ENCODE measurements at regions not wholly inside any gene's neighbourhood (a gene's known extent, or its start where the extent isn't known, plus 50 kb on each side); places are given as distances from the start of the nearest gene placed in this dataset.

DNA sequence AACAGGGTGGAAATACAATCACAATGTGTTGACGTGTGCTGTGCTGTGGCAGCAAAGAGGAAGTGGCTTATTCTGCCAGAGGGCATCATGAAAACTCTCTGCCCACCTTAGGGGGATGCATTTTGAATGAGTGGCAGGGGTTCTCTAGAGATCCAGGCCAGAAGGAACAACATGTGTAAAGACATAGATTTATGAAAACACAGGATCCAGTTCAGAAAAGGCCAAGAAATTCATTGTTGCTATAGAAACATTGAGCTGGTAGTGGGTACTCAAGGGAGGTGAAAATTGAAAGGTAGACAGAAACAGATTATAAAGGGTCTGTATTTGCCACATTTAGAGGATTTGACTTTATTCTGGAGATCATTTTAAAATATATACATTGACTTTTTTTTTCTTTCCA lies 417.7 kb downstream of the ENC1 start:
- TF ChIP-seq RAD21 (IDR thresholded peaks at IDR 0.05; ENCODE audit: low read depth) (no peak), ZBTB7A (IDR thresholded peaks at IDR 0.05; ENCODE audit: low read depth) (no peak), TAF1 (IDR thresholded peaks at IDR 0.05; ENCODE audit: low read depth) (no peak), EGR1 (IDR thresholded peaks at IDR 0.05) (no peak)

DNA sequence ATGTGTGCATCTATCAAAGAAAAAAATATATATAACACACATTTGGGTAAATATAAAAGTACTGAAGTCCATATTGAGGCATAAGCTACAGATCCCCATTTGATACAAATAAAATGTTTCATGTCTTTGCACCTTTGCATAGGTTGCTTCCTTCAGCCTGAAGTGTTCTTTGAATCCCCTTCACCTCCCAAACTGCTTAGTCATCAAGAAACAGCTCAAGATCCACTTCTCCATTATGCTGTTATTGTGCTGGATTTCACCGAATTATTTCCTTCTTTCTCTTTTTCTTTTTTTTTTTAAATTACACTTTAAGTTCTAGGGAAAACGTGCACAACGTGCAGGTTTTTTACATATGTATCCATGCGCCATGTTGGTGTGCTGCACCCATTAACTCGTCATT lies 419.1 kb downstream of the ENC1 start:
- TF ChIP-seq TEAD4 (IDR thresholded peaks at IDR 0.05) (no peak), CREB1 (IDR thresholded peaks at IDR 0.05; ENCODE audit: low read depth) (no peak)

DNA sequence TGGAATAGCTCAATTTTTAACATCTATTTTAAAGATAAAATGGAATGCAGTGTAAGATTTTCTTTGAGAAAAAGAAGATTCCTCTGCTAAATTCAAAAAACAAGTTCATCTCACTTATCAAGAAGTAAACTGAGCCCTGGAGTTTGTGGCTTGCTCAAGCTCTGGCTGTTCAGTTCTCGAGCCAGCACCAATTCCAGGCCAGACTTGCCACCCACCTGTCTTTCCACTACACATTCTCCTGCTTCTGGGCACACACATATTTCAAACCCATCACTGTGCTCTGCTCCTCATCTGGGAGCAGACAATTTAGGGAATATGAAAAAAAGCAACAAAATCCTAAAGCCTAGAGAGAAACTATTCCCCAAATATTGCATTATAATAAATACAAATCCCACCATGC lies 424.5 kb downstream of the ENC1 start:
- no peak for TF ChIP-seq EP300 (IDR thresholded peaks at IDR 0.05; ENCODE audit: borderline replicate concordance)
- TF ChIP-seq, protein P1, sequence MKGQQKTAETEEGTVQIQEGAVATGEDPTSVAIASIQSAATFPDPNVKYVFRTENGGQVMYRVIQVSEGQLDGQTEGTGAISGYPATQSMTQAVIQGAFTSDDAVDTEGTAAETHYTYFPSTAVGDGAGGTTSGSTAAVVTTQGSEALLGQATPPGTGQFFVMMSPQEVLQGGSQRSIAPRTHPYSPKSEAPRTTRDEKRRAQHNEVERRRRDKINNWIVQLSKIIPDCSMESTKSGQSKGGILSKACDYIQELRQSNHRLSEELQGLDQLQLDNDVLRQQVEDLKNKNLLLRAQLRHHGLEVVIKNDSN (IDR thresholded peaks at IDR 0.05), result no peak
- no peak for TF ChIP-seq ZBTB7A (IDR thresholded peaks at IDR 0.05; ENCODE audit: low read depth)
- TF ChIP-seq TCF12 (IDR thresholded peaks at IDR 0.05; ENCODE audit: low read depth), result no peak
- TF ChIP-seq, protein P2, sequence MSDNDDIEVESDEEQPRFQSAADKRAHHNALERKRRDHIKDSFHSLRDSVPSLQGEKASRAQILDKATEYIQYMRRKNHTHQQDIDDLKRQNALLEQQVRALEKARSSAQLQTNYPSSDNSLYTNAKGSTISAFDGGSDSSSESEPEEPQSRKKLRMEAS (IDR thresholded peaks at IDR 0.05), result no peak
- no peak for TF ChIP-seq YY1 (IDR thresholded peaks at IDR 0.05; ENCODE audit: low read depth)
- no peak for TF ChIP-seq CEBPB (IDR thresholded peaks at IDR 0.05)
- no peak for TF ChIP-seq TAF1 (IDR thresholded peaks at IDR 0.05; ENCODE audit: low read depth)
- TF ChIP-seq, protein P3, sequence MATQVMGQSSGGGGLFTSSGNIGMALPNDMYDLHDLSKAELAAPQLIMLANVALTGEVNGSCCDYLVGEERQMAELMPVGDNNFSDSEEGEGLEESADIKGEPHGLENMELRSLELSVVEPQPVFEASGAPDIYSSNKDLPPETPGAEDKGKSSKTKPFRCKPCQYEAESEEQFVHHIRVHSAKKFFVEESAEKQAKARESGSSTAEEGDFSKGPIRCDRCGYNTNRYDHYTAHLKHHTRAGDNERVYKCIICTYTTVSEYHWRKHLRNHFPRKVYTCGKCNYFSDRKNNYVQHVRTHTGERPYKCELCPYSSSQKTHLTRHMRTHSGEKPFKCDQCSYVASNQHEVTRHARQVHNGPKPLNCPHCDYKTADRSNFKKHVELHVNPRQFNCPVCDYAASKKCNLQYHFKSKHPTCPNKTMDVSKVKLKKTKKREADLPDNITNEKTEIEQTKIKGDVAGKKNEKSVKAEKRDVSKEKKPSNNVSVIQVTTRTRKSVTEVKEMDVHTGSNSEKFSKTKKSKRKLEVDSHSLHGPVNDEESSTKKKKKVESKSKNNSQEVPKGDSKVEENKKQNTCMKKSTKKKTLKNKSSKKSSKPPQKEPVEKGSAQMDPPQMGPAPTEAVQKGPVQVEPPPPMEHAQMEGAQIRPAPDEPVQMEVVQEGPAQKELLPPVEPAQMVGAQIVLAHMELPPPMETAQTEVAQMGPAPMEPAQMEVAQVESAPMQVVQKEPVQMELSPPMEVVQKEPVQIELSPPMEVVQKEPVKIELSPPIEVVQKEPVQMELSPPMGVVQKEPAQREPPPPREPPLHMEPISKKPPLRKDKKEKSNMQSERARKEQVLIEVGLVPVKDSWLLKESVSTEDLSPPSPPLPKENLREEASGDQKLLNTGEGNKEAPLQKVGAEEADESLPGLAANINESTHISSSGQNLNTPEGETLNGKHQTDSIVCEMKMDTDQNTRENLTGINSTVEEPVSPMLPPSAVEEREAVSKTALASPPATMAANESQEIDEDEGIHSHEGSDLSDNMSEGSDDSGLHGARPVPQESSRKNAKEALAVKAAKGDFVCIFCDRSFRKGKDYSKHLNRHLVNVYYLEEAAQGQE (IDR thresholded peaks at IDR 0.05; ENCODE audit: low read depth), result no peak
- TF ChIP-seq TEAD4 (IDR thresholded peaks at IDR 0.05), result no peak
- no peak for TF ChIP-seq FOXM1 (IDR thresholded peaks at IDR 0.05; ENCODE audit: borderline replicate concordance, low read depth)
- TF ChIP-seq CREB1 (IDR thresholded peaks at IDR 0.05; ENCODE audit: low read depth), result no peak
- no peak for TF ChIP-seq RAD21 (IDR thresholded peaks at IDR 0.05; ENCODE audit: low read depth)
- TF ChIP-seq NFIC (IDR thresholded peaks at IDR 0.05), result no peak
- TF ChIP-seq EGR1 (IDR thresholded peaks at IDR 0.05), result no peak

DNA sequence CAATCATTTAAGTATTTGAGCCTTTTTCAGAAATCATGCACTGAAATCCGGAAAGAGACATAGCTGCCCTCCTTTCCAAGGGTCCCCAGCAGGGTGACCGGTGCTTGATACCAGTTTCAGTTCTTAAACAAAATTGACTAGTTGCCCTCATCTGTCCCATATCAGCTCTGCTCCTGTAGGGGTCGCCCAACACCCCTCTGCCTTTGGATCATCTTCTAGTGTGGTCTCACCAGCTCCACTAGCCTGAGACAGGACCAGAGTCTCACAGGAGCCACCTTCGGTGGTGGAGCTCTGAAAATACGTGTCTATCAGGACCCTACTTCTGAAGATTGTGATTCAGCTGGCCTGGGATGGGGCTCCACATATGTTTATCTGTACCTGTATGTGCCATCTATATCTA lies 428.2 kb downstream of the ENC1 start:
- peak; percentile 48; the same call in 1 of the 2 replicates for TF ChIP-seq RAD21 (IDR thresholded peaks at IDR 0.05; ENCODE audit: low read depth)
- no peak for TF ChIP-seq YY1 (IDR thresholded peaks at IDR 0.05; ENCODE audit: low read depth)
- no peak for TF ChIP-seq TAF1 (IDR thresholded peaks at IDR 0.05; ENCODE audit: low read depth)

DNA sequence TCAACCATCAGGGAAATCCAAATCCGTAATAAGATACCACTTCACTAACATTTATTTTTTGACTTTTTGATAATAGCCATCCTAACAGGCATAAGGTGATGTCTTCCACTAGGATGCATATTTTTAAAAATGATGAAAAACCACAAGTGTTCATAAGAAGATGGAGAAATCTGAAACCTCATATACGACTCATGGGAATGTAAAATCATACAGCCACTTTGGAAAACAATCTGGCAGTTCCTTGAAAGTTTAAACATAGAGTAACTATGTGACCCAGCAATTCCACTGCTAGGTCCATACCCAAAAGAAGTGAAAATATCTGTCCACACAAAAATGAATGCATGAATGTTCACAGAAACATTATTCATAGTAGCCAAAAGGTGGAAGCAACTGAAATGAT lies 431.0 kb downstream of the ENC1 start:
- TF ChIP-seq, protein P3 (IDR thresholded peaks at IDR 0.05; ENCODE audit: low read depth), result no peak
- TF ChIP-seq YY1 (IDR thresholded peaks at IDR 0.05; ENCODE audit: low read depth) (no peak), TAF1 (IDR thresholded peaks at IDR 0.05; ENCODE audit: low read depth) (no peak), TCF12 (IDR thresholded peaks at IDR 0.05; ENCODE audit: low read depth) (no peak), EP300 (IDR thresholded peaks at IDR 0.05; ENCODE audit: borderline replicate concordance) (no peak), NFIC (IDR thresholded peaks at IDR 0.05) (no peak)
- TF ChIP-seq, protein P2 (IDR thresholded peaks at IDR 0.05), result no peak

DNA sequence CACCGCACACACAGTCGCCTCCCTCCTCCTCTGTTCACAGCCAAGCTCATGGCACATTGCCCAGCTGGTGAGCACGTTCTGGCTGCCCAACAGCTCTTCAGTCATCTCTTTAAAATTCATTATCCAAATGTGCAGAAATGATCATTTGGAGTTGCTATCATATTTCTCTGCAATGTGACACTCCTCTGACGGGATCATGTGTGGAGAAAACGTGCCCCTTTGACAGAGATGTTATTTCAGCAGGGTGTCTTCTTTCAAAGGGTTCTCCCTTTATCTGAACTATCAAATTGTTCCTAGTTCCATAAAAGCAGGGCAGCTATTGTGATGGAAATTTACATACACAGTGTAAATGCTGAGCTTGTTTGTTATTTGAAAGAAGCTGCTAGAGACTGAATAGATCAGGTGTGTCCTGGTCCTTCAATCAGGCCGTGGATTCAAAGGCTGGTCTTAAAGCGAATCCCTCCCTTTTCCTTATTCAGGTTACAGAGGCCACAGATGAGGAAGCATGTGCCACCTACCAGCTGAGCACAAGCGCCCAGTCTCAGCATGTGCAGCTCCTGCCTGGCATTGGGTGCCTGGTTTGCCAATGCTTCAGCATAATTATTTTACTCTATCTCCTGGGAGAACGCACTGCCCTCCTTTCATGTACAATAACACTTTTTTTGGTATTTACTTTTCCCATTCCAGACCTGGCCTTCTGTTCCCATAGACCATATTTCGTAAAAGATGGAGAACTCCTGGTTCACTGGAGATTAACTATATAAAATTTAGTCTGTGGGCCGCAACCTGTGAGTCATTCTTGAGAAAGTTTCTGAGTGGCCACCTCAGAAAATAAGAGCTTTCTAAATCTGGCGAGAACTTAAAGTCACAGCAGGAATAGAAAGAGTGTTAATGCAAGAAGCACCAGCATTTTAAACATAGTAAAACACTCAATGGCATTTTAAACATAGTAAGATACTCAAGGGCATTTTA lies 433.7 kb downstream of the ENC1 start:
- TF ChIP-seq EP300 (IDR thresholded peaks at IDR 0.05; ENCODE audit: borderline replicate concordance) (no peak), EGR1 (IDR thresholded peaks at IDR 0.05) (no peak), TAF1 (IDR thresholded peaks at IDR 0.05; ENCODE audit: low read depth) (no peak), NFIC (IDR thresholded peaks at IDR 0.05) (peak; percentile 74), TCF12 (IDR thresholded peaks at IDR 0.05; ENCODE audit: low read depth) (no peak), CREB1 (IDR thresholded peaks at IDR 0.05; ENCODE audit: low read depth) (no peak), CEBPB (IDR thresholded peaks at IDR 0.05) (no peak)
- TF ChIP-seq, protein P3 (IDR thresholded peaks at IDR 0.05; ENCODE audit: low read depth), result no peak
- TF ChIP-seq, protein P2 (IDR thresholded peaks at IDR 0.05), result peak; percentile 71
